CD4-positive, CD25-positive, alpha-beta regulatory T cell (primary cell): ENCODE measurements at regions not wholly inside any gene's neighbourhood (a gene's known extent, or its start where the extent isn't known, plus 50 kb on each side); places are given as distances from the start of the nearest gene placed in this dataset.
"Not testable (repeated sequence)": the region's sequence is repeated elsewhere in the genome, so short reads cannot be mapped to it uniquely, and the experiment has no call there.

Experiments
- ATAC-seq, 2 donors: fragments of 150-1000 bp; cut with Tn5 transposase; one replicate each; pipeline ENCODE4 v1.10.0; 2021; ENCODE audit warnings: low read depth in 2 of 2, moderate number of reproducible peaks in 2 of 2, moderate library complexity in 1 of 2
- DNase-seq, 3 donors: peaks; one replicate each; pipeline versions ENCODE4 v3.0.0 to v3.0.0-alpha.2; 2012 to 2022; ENCODE audit warnings: mixed read lengths in 1 of 3
- H3K27ac ChIP-seq: one replicate; pipeline ENCODE4 v1.7.0; 2013; ENCODE audit warnings: mild to moderate bottlenecking, low read length; ENCODE audit not compliant: insufficient read depth, poor library complexity, severe bottlenecking
- H3K27me3 ChIP-seq: one replicate; pipeline ENCODE4 v1.7.0; 2013; ENCODE audit warnings: low read length; ENCODE audit not compliant: control insufficient read depth, insufficient read depth
- H3K36me3 ChIP-seq: one replicate; pipeline ENCODE4 v1.7.0; 2013; ENCODE audit warnings: mild to moderate bottlenecking, low read length, moderate library complexity; ENCODE audit not compliant: control insufficient read depth, insufficient read depth
- H3K4me1 ChIP-seq: 2 replicates; pipeline ENCODE4 v1.7.0; 2013; ENCODE audit warnings: mild to moderate bottlenecking, low read length; ENCODE audit not compliant: insufficient read depth, control insufficient read depth, poor library complexity, severe bottlenecking
- H3K4me3 ChIP-seq: one replicate; pipeline ENCODE4 v1.7.0; 2013; ENCODE audit warnings: low read depth, mild to moderate bottlenecking, low read length, moderate library complexity
- H3K9me3 ChIP-seq, 2 experiments: 1 replicate in 1 of 2; 2 replicates in 1 of 2; pipeline ENCODE4 v1.7.0; 2013; ENCODE audit warnings: low read length in 2 of 2, mild to moderate bottlenecking in 1 of 2, moderate library complexity in 1 of 2; ENCODE audit not compliant: control insufficient read depth in 2 of 2
- H3K27ac Mint-ChIP-seq, 3 donors: one replicate each; pipeline ENCODE4 v1.8.0; 2020 to 2022; ENCODE audit warnings: mild to moderate bottlenecking in 3 of 3, mixed read lengths in 3 of 3, moderate library complexity in 2 of 3
- H3K27me3 Mint-ChIP-seq: one replicate; pipeline ENCODE4 v1.8.0; 2022; ENCODE audit warnings: mild to moderate bottlenecking, mixed read lengths
- H3K36me3 Mint-ChIP-seq: one replicate; pipeline ENCODE4 v1.8.0; 2020; ENCODE audit warnings: mixed read lengths
- H3K4me1 Mint-ChIP-seq, 4 donors: one replicate each; pipeline ENCODE4 v1.8.0; 2020 to 2022; ENCODE audit warnings: mixed read lengths in 4 of 4, mild to moderate bottlenecking in 1 of 4
- H3K4me3 Mint-ChIP-seq, 4 donors: one replicate each; pipeline ENCODE4 v1.8.0; 2020 to 2022; ENCODE audit warnings: mild to moderate bottlenecking in 4 of 4, mixed read lengths in 4 of 4, moderate library complexity in 3 of 4
- H3K9me3 Mint-ChIP-seq, 7 donors: one replicate each; pipeline ENCODE4 v1.8.0; 2020 to 2022; ENCODE audit warnings: mixed read lengths in 7 of 7, mild to moderate bottlenecking in 3 of 7, moderate library complexity in 2 of 7

DNA sequence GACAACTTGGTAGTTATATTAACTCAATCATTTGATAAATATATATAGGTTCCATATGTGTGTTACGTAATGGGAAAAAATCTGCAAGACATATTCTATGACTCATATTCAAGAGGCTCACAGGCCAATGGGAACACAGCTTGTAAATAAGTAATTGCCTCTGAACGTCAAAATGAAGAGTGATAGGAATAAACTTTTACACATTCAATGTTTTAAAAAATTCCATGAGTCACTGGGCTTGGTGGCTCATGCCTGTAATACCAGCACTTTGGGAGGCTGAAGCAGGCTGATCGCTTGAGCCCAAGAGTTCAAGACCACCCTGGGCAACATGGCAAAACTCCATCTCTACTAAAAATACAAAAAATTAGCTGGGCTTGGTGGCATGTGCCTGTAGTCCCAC, 209.4 kb upstream of the MCHR2 start:
- no peaks in the 10 kb centered on the region for H3K4me1 ChIP-seq
- ATAC-seq (no peak), DNase-seq (no peak)
- H3K9me3 Mint-ChIP-seq = peaks cover 0 to 7% (median 0%) of the 10 kb centered on the region in 7 donors
- no peak overlapping the region for H3K27ac ChIP-seq
- no peaks in the 10 kb centered on the region for H3K36me3 ChIP-seq
- H3K36me3 Mint-ChIP-seq = no peaks in the 10 kb centered on the region
- H3K27me3 Mint-ChIP-seq = no peaks in the 10 kb centered on the region
- H3K4me3 ChIP-seq = no peak overlapping the region
- no peaks in the 10 kb centered on the region for H3K27me3 ChIP-seq
- no peak overlapping the region for H3K4me3 Mint-ChIP-seq
- H3K9me3 ChIP-seq = no peaks in the 10 kb centered on the region
- no peak overlapping the region for H3K27ac Mint-ChIP-seq
- H3K4me1 Mint-ChIP-seq = no peaks in the 10 kb centered on the region

- Mint-ChIP-seq H3K4me3 (no peak overlapping the region), H3K36me3 (no peaks in the 10 kb centered on the region), H3K4me1 (no peaks in the 10 kb centered on the region), H3K27me3 (no peaks in the 10 kb centered on the region), H3K9me3 (peaks cover 0 to 7% (median 0%) of the 10 kb centered on the region in 7 donors), H3K27ac (no peak overlapping the region)
- Histone ChIP-seq H3K27me3 (no peaks in the 10 kb centered on the region), H3K4me3 (no peak overlapping the region), H3K36me3 (no peaks in the 10 kb centered on the region), H3K27ac (no peak overlapping the region), H3K4me1 (no peaks in the 10 kb centered on the region), H3K9me3 (no peaks in the 10 kb centered on the region)
- DNase-seq (no peak), ATAC-seq (no peak)
These were observed 208.6 kb upstream of the MCHR2 start for GRCh38 chr6:100202417-100203194.

DNA sequence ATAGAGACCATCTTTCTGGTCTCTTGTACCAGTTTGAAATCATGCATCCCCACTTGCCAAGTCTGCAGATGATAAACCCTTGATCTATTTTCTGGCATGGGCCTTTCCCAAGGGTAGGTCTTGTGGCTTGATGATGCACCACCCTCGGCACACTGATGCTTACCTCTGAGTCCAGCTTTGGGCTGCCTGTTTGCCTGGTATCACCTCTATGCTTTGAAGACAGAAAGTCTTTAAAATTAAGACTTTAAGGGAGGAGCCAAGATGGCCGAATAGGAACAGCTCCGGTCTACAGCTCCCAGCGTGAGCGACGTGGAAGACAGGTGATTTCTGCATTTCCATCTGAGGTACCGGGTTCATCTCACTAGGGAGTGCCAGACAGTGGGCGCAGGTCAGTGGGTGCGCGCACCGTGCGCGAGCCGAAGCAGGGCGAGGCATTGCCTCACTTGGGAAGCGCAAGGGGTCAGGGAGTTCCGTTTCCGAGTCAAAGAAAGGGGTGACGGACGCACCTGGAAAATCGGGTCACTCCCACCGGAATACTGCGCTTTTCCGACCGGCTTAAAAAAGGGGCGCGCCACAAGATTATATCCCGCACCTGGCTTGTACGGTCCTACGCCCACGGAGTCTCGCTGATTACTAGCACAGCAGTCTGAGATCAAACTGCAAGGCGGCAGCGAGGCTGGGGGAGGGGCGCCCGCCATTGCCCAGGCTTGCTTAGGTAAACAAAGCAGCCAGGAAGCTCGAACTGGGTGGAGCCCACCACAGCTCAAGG, 202.4 kb upstream of the MCHR2 start:
- H3K27me3 Mint-ChIP-seq, H3K9me3 ChIP-seq, H3K36me3 ChIP-seq, H3K4me3 Mint-ChIP-seq, H3K27me3 ChIP-seq, DNase-seq, H3K36me3 Mint-ChIP-seq, H3K4me1 ChIP-seq, H3K27ac ChIP-seq, H3K4me1 Mint-ChIP-seq, H3K9me3 Mint-ChIP-seq, H3K4me3 ChIP-seq, ATAC-seq, H3K27ac Mint-ChIP-seq: not testable (repeated sequence)

GRCh38 chr6:100195244-100195643, 201.2 kb upstream of the MCHR2 start:
- not testable (repeated sequence) for H3K9me3 ChIP-seq, H3K36me3 Mint-ChIP-seq, DNase-seq, H3K27me3 Mint-ChIP-seq, H3K9me3 Mint-ChIP-seq, H3K4me3 ChIP-seq, H3K4me3 Mint-ChIP-seq, H3K27ac ChIP-seq, H3K4me1 ChIP-seq, H3K27me3 ChIP-seq, H3K27ac Mint-ChIP-seq, ATAC-seq, H3K4me1 Mint-ChIP-seq, H3K36me3 ChIP-seq

GRCh38 chr6:100194535-100194934, 200.5 kb upstream of the MCHR2 start:
- H3K27ac Mint-ChIP-seq = no peak overlapping the region
- no peaks in the 10 kb centered on the region for H3K4me1 ChIP-seq
- H3K27me3 ChIP-seq = peaks cover 2% of the 10 kb centered on the region
- no peak for ATAC-seq
- DNase-seq = no peak
- no peak overlapping the region for H3K4me3 Mint-ChIP-seq
- no peak overlapping the region for H3K4me3 ChIP-seq
- no peaks in the 10 kb centered on the region for H3K4me1 Mint-ChIP-seq
- H3K9me3 ChIP-seq = no peaks in the 10 kb centered on the region
- H3K36me3 ChIP-seq = no peaks in the 10 kb centered on the region
- H3K27me3 Mint-ChIP-seq = no peaks in the 10 kb centered on the region
- peaks cover 0 to 5% (median 0%) of the 10 kb centered on the region in 7 donors for H3K9me3 Mint-ChIP-seq
- no peak overlapping the region for H3K27ac ChIP-seq
- no peaks in the 10 kb centered on the region for H3K36me3 Mint-ChIP-seq

DNA sequence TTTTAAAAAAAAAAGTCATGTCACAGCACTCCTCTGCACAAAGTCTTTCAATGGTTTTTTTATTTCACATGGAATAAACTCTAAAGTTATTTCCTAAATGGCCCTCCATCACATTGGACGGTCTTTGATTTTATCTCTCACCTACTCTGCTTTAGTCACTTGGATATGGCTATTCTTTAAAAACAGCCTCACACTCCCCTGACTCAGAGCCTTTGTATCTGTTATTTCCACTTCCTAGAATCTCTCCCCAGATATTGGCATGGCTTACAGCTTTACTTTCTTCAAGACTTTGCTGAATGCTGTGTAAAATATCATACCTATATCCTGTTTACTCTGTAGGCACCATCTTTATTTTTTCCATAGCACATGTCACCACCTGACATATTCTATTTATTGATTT, 194.7 kb upstream of the MCHR2 start:
- peaks cover 8% of the 10 kb centered on the region for H3K27me3 Mint-ChIP-seq
- H3K27ac Mint-ChIP-seq = no peak overlapping the region
- no peaks in the 10 kb centered on the region for H3K4me1 Mint-ChIP-seq
- ATAC-seq (no peak), DNase-seq (no peak)
- H3K36me3 ChIP-seq = no peaks in the 10 kb centered on the region
- H3K27ac ChIP-seq = no peak overlapping the region
- no peaks in the 10 kb centered on the region for H3K4me1 ChIP-seq
- no peak overlapping the region for H3K4me3 Mint-ChIP-seq
- peaks cover 2% of the 10 kb centered on the region for H3K27me3 ChIP-seq
- no peak overlapping the region for H3K4me3 ChIP-seq
- H3K36me3 Mint-ChIP-seq = no peaks in the 10 kb centered on the region
- H3K9me3 ChIP-seq = no peaks in the 10 kb centered on the region
- peaks cover 0 to 3% (median 0%) of the 10 kb centered on the region in 7 donors for H3K9me3 Mint-ChIP-seq

DNA sequence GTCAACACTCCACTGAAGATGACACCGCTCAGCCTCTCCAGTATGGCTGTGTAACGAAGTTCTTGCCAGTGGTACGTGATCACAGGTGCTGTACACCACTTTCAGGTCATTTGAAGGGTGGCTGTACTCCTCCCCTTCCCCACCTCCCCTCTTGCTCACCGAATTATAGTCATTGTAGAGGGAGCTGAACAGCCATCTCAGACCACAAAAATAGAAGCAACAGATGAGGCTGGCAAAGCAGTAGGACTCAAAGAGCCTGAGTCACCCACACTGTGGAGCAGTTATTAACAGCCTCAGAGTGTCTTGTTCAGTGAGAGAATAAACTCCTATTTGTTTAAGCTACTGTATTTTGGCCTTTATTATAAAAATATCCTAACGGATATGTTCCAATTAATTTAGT, 192.5 kb upstream of the MCHR2 start:
- H3K4me1 Mint-ChIP-seq = no peaks in the 10 kb centered on the region

DNA sequence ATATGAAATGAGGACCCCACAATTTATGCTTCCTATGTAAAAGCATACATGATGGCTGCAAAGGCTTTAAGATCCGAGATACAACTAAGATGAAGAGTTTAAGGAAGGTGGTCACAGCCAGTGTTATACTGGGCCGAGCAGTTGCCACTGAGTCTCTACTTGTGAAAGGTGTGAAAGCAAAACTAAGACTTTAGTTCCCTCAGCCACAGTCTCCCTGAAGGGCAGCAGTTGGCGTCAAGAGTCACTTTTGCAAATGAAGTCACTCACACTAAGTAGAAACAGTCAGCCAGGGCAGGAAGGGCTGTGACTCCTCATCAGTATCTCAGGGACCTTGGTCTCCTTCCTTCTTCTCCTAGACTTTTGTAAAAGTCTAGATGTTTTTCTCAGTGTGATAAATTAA, 191.6 kb upstream of the MCHR2 start:
- no peak overlapping the region for H3K27ac Mint-ChIP-seq

More for the DNA sequence above, 192.5 kb upstream of the MCHR2 start:
- ATAC-seq (no peak), DNase-seq (no peak)
- peaks cover 2% of the 10 kb centered on the region for H3K27me3 ChIP-seq
- H3K4me1 ChIP-seq = no peaks in the 10 kb centered on the region
- no peak overlapping the region for H3K27ac Mint-ChIP-seq
- H3K9me3 Mint-ChIP-seq = peaks cover 0 to 4% (median 0%) of the 10 kb centered on the region in 7 donors
- H3K4me3 ChIP-seq = no peak overlapping the region
- H3K36me3 Mint-ChIP-seq = no peaks in the 10 kb centered on the region
- H3K4me3 Mint-ChIP-seq = no peak overlapping the region
- H3K36me3 ChIP-seq = no peaks in the 10 kb centered on the region
- H3K27ac ChIP-seq = no peak overlapping the region
- H3K27me3 Mint-ChIP-seq = peaks cover 8% of the 10 kb centered on the region
- no peaks in the 10 kb centered on the region for H3K9me3 ChIP-seq

More for the DNA sequence above, 191.6 kb upstream of the MCHR2 start:
- DNase-seq (no peak), ATAC-seq (no peak)
- Mint-ChIP-seq H3K4me3 (no peak overlapping the region), H3K9me3 (peaks cover 0 to 6% (median 1%) of the 10 kb centered on the region in 7 donors), H3K36me3 (no peaks in the 10 kb centered on the region), H3K4me1 (no peaks in the 10 kb centered on the region), H3K27me3 (peaks cover 8% of the 10 kb centered on the region)
- Histone ChIP-seq H3K4me3 (no peak overlapping the region), H3K4me1 (no peaks in the 10 kb centered on the region), H3K9me3 (no peaks in the 10 kb centered on the region), H3K27me3 (peaks cover under 1% of the 10 kb centered on the region), H3K36me3 (no peaks in the 10 kb centered on the region), H3K27ac (no peak overlapping the region)
